OCI-LY1 (cell line): ENCODE measurements at regions not wholly inside any gene's neighbourhood (a gene's known extent, or its start where the extent isn't known, plus 50 kb on each side); places are given as distances from the start of the nearest gene placed in this dataset.

ENCODE experiments used
- EZH2 ChIP-seq: fragments of 200-600 bp; sonication (generic), shearing (Covaris generic); IDR thresholded peaks from 2 replicates; pipeline ENCODE4 v1.8.0; 2017; ENCODE audit warnings: borderline replicate concordance, mixed run types, mild to moderate bottlenecking, antibody characterized with exemption, low read length, moderate library complexity, mixed read lengths
- TF ChIP-seq, protein P1 (sequence below): fragments of 200-600 bp; sonication (generic), shearing (Covaris generic); IDR thresholded peaks from 2 replicates; pipeline ENCODE4 v1.5.1; 2017; ENCODE audit warnings: mild to moderate bottlenecking, antibody characterized with exemption, low read length, moderate library complexity, mixed read lengths

DNA sequence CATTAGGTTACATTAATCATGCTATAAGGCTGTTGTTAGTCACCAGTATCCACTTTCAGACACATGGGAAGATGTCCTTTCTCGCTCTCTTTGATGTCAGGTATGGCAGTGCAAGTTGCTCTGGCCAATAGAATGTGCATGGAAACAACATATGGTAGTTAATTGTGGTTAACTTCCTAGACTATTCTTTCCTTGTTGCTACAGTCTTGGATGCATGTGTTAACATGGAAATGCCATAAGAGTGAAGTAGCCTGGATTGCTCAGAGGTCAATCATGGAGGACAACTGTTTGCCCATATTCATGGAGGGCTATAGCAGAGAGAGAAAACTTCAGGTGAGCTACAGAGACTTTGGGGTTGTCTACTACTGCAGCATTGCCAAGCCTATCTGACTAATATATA, 245.8 kb upstream of the GAS1 start:
- TF ChIP-seq, protein P1, sequence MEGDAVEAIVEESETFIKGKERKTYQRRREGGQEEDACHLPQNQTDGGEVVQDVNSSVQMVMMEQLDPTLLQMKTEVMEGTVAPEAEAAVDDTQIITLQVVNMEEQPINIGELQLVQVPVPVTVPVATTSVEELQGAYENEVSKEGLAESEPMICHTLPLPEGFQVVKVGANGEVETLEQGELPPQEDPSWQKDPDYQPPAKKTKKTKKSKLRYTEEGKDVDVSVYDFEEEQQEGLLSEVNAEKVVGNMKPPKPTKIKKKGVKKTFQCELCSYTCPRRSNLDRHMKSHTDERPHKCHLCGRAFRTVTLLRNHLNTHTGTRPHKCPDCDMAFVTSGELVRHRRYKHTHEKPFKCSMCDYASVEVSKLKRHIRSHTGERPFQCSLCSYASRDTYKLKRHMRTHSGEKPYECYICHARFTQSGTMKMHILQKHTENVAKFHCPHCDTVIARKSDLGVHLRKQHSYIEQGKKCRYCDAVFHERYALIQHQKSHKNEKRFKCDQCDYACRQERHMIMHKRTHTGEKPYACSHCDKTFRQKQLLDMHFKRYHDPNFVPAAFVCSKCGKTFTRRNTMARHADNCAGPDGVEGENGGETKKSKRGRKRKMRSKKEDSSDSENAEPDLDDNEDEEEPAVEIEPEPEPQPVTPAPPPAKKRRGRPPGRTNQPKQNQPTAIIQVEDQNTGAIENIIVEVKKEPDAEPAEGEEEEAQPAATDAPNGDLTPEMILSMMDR = no peak
- no peak for TF ChIP-seq EZH2
